ENCODE measurements at regions not wholly inside any gene's neighbourhood (a gene's known extent, or its start where the extent isn't known, plus 50 kb on each side); places are given as distances from the start of the nearest gene placed in this dataset.

DNA sequence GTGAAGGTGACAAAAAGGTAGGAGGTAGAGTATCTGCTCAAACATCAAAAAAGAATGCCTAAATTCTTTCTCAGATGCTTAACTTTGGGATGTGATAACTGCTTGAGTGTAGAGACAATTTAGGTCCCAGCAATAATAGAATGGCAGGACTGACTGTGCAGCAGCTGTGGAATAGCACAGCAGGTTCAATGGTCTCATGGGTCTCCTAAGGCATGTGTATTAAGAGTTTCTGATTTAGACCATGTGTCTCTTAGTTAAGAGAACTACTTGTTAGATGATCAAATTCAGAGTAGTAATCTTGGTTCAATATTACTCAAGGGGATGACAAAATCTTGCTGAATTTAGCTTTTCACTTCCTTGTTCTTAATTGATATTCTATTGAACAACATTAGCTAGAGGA is 72.0 kb downstream of the ALX1 start:
- intact Hi-C loops (cut with DNase I): no loop called here
- DNase-seq (no peak), ATAC-seq (ENCODE audit: poor library complexity) (no peak)

DNA sequence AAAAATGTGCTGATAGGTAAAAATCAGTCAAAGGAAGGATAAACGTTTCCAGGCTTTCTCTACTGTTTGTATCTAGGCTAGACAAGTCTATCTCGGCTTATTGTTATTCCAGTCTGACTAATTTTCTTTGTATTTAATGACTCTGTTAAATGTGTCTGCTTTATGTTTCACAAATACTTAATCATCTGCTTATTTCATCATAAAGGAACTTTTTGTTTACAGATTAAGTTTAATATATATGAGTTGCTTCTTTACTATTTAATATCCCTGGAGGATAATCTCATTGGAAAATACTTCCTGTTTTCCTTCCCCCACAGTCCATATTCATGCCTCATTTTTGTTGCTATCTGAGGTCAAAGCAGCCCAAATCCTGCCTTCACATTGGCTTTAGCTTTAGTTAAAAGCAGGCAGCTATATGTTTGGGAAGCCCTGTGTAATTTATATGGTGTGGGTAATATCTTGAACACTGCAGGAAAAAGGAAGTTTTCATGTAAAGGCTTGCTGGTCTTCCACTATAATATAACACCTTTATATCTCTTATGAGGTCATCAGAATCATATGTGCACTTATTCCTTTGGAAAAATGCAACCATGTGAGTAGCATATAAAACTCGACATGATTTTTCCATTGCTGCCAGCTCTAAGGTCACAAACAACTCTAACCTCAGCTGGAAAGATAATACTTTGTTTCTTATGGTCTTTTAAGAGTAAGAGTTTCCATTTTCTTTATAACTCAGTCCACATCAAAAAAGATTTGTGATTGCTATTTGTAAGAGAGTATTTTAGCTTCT is 76.8 kb downstream of the ALX1 start:
- ATAC-seq (ENCODE audit: poor library complexity) (no peak), DNase-seq (no peak)
- intact Hi-C loops (cut with DNase I): no loop called here

DNA sequence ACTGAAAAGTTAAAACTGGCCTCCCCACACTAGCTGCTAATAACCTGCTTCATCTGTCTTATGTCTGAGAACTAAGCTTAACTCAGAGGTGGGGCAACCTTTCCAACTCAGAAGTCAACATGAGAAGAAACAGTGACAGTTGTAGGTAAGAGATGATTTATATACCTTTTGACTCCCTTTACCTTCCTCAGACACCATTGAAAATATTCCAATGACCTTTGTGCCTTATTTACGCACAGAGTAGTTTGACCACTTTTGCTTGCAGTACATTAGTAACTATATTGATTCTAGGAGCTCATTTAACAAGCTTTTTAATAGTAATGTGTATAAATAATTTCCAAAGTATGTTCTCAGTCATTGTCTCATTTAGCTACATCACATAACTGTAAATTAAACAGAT is 77.6 kb downstream of the ALX1 start:
- ATAC-seq (ENCODE audit: poor library complexity) (no peak), DNase-seq (no peak)
- intact Hi-C loops (cut with DNase I): no loop called here

DNA sequence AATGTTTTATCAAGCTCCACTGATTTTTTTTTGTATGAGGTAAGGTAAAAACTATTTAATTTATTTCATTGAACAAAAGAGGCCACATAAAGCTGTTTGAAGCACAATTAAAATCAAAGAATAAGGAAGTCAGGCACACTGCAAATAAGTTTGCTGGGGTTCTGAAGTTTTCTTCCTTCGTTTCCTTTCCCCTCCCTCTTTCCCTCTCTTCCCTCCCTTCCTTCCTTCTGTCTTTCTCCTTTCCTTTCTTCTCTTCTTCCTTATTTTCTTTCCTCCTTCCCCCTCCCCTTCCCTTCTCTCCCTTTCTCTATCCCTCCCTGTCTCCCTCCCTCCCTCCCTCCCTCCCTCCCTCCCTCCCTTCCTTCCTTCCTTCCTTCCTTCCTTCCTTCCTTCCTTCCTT is 78.7 kb downstream of the ALX1 start:
- intact Hi-C loops (cut with DNase I): no loop called here
- no peak for DNase-seq
- ATAC-seq (ENCODE audit: poor library complexity): no peak

GRCh38 chr12:85363382-85364190 is 83.6 kb downstream of the ALX1 start:
- ATAC-seq (ENCODE audit: poor library complexity): no peak
- intact Hi-C loops (cut with DNase I): no loop called here
- DNase-seq: no peak

GRCh38 chr12:85367936-85368335 is 87.9 kb downstream of the ALX1 start:
- DNase-seq (no peak), ATAC-seq (ENCODE audit: poor library complexity) (no peak)
- intact Hi-C loops (cut with DNase I): no loop called here

GRCh38 chr12:85369365-85370154 is 89.5 kb downstream of the ALX1 start:
- ATAC-seq (ENCODE audit: poor library complexity) (no peak), DNase-seq (no peak)
- intact Hi-C loops (cut with DNase I): no loop called here

- intact Hi-C loops (cut with DNase I): no loop called here
- no peak for DNase-seq
- ATAC-seq (ENCODE audit: poor library complexity): no peak
These were observed 93.0 kb downstream of the ALX1 start for GRCh38 chr12:85373045-85373444.

DNA sequence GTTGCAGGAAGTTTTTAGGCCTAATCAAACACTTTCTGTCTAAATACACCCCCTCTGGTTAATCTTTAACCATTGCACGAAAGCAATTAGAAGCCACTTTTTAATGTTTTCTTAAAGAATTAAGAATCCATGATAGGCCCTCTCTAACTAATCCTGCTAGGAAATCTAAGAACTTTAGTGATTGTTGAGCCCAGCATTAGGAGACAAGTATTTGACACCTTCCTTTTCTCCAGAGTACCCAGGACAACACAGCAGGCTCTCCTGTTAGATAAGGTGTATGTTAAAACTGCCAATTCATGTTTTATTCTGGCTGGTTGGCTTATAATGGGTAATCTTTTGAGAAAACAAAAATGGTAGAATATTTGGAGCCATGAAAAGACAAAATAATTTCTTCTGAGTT is 95.0 kb downstream of the ALX1 start:
- intact Hi-C loops (cut with DNase I): no loop called here
- DNase-seq (no peak), ATAC-seq (ENCODE audit: poor library complexity) (no peak)

DNA sequence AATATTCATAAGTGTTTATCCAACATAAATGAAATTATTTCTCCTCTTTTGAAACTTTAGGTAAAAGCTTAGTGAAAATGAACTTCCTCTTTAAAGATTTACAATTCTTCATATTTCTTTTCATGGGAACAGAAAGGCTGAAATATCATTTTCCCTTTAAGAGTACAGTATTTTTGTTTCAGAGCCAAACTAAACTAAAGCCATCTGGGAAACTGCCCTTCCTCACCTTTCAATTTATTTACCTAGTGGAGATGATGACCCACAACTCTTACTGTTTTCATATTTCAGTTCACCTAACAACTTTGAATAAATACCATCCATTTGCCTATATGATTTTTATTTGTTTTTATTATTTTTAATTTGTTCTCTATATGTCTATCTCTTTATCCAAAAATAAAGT is 105.4 kb downstream of the ALX1 start:
- DNase-seq (no peak), ATAC-seq (ENCODE audit: poor library complexity) (no peak)
- intact Hi-C loops (cut with DNase I): no loop called here

DNA sequence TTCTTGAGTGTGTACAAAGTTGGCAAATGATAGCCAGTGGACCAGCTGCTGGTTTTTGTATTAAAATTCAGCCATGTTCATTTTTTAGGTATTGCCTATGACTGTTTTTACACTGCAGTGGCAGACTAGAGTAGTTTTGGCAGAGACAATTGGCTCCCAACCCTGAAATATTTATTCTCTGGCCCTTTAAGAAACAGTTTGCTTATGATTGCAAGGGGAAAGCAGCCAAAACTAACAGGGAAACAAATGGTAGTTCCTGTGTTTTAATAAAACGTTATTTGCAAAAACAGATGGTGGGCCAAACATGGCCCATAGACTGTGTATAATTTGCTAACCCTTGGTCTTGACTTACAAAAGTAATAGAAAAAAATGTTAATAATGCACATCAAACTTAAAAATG is 110.2 kb downstream of the ALX1 start:
- no peak for ATAC-seq (ENCODE audit: poor library complexity)
- DNase-seq: no peak
- intact Hi-C loops (cut with DNase I): no loop called here

DNA sequence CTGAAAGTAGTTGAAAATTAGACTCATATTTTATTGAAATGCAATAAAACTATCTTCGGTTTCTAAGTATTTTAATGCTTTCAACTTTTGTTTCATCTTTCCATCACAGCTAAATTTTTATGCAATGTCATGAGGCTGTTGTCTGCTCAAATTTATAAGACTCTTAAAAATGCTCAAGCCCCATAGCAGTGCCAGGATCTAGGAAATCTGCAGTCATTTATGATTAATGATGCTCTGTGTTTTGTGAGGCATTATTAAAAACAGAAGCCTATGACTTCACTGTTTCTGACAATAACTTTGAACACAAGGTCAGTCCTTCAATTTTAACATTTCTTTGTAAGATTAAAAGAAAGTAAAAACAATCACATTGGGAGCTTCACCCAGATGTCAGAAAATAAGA is 112.5 kb downstream of the ALX1 start:
- ATAC-seq (ENCODE audit: poor library complexity) (no peak), DNase-seq (no peak)

DNA sequence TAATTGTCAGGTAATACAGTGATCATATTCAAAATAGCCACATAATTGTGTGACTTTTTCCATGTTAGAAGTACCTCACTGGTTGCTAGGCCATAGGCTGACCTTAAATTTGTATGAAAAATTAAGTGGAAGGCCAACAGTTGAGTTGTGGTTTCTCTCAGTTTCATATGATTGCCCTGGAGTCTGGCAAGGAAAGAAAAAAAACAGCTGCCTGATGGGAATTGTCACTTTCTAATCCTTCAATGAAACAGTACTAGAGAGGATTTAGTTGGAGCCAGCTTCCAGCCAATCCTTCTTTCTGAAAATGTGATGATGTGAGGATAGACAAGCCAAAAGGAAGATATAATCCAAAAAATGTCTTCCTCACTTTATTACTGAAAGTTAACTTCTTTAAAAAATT is 113.6 kb downstream of the ALX1 start:
- no peak for ATAC-seq (ENCODE audit: poor library complexity)
- intact Hi-C loops (cut with DNase I): no loop called here

More for the DNA sequence above, 112.5 kb downstream of the ALX1 start:
- intact Hi-C loops (cut with DNase I): no loop called here

DNA sequence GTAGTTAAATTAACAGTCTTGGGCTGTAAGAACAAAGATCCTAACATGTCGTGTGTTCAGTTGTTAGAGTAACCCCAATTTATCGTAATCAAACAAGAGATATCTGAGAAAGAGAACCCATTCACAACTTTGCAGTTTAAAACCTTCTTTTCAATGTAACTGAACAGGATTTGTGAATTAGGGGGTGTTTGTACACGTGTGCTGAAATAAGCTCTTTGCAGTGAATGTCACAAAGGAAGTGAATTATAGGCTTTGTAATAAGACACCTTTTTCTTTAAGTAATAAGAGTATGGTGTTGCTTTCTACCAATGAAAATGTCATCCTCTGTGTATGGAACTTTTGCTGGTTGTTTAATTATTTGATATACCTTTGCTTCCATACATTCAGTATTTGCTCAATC is 114.0 kb downstream of the ALX1 start:
- intact Hi-C loops (cut with DNase I): no loop called here
- ATAC-seq (ENCODE audit: poor library complexity) (no peak), DNase-seq (no peak)

More for the DNA sequence above, 113.6 kb downstream of the ALX1 start:
- DNase-seq: no peak

DNA sequence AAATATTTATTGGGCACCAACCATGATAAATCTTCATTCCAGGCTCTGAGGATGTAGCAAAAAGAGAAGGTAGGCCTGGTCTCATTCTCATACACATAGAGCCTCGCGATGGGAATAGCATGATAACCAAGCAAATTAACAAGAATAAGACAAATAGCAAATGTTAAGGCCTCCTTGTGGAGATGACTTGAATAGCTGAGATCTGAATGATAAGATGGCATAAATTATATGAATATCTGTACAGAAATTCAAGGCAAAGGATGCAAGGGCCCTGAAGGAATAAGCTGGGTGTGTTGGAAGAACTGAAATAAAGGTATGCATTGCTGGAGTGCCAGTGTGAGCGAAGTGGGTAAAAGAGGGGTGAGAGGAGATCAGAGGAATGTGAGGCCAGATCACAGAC is 114.8 kb downstream of the ALX1 start:
- DNase-seq (no peak), ATAC-seq (ENCODE audit: poor library complexity) (no peak)
- intact Hi-C loops (cut with DNase I): no loop called here

DNA sequence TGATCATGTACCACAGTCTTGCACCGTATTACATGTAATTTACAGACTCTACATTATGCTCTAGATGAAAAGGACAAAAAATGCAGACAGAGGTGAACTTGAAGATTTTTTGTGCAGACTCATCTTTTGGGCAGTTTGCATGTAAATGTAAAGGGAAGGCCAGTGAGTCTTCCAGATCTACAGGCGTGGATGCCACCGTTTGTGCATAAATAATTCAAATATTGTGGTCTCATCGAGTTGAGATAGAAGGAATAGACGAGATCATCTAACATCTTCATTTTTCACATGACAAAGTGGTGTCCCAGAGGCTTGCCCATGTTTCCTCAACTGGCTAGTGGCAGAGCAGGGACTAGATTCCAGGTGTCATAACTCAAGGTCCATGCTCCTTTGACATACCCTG is 125.2 kb downstream of the ALX1 start:
- ATAC-seq (ENCODE audit: poor library complexity) (no peak), DNase-seq (no peak)
- intact Hi-C loops (cut with DNase I): no loop called here

- DNase-seq (no peak), ATAC-seq (ENCODE audit: poor library complexity) (no peak)
- intact Hi-C loops (cut with DNase I): no loop called here
These were observed 125.9 kb downstream of the ALX1 start for GRCh38 chr12:85405781-85406522.

- intact Hi-C loops (cut with DNase I): no loop called here
- no peak for ATAC-seq (ENCODE audit: poor library complexity)
These were observed 133.2 kb downstream of the ALX1 start for GRCh38 chr12:85413266-85413665.

GRCh38 chr12:85422762-85423161 is 142.7 kb downstream of the ALX1 start:
- intact Hi-C loops (cut with DNase I): no loop called here
- ATAC-seq (ENCODE audit: poor library complexity) (no peak), DNase-seq (no peak)

More at GRCh38 chr12:85413266-85413665, 133.2 kb downstream of the ALX1 start:
- no peak for DNase-seq
